HEK293 (cell line): ENCODE measurements at regions not wholly inside any gene's neighbourhood (a gene's known extent, or its start where the extent isn't known, plus 50 kb on each side); places are given as distances from the start of the nearest gene placed in this dataset.

ENCODE experiments used
- CTCF ChIA-PET: fragments of 350-600 bp; formaldehyde crosslinking; extraction: SDS; loops from one replicate; lab custom pipeline; 2021; ENCODE audit warnings: antibody characterized with exemption; lab: Yijun Ruan, JAX
- POLR2A ChIA-PET: fragments of 300-600 bp; formaldehyde crosslinking; extraction: SDS; loops from one replicate; lab custom pipeline; 2020; ENCODE audit warnings: antibody characterized with exemption, inconsistent platforms; lab: Yijun Ruan, JAX
- H3K27ac ChIP-seq: fragments of 200-500 bp; sonication (Bioruptor generic); 2 replicates; pipeline ENCODE4 v1.5.1; 2014; ENCODE audit warnings: low read depth, low read length, control low read depth, inconsistent platforms; ENCODE audit errors: extremely low read depth
- H3K36me3 ChIP-seq, 2 experiments: fragments of 200-500 bp in 1 of 2; sonication (Bioruptor generic) in 1 of 2; 1 replicate in 1 of 2; 2 replicates in 1 of 2; pipeline ENCODE4 v1.5.1; 2014 to 2017; ENCODE audit warnings: inconsistent platforms in 2 of 2, low read length in 2 of 2; ENCODE audit not compliant: control insufficient read depth in 2 of 2, insufficient read depth in 1 of 2
- H3K4me1 ChIP-seq: fragments of 200-500 bp; sonication (Bioruptor generic); 2 replicates; pipeline ENCODE4 v1.5.1; 2014; ENCODE audit warnings: mild to moderate bottlenecking, low read length, inconsistent platforms; ENCODE audit not compliant: control insufficient read depth, insufficient read depth
- H3K4me3 ChIP-seq: 2 replicates; pipeline ENCODE4 v1.5.1; 2011; ENCODE audit warnings: low read depth, mild to moderate bottlenecking, control low read depth, low read length, moderate library complexity
- H3K9me3 ChIP-seq: fragments of 200-500 bp; sonication (Bioruptor generic); 2 replicates; pipeline ENCODE4 v1.5.1; 2014; ENCODE audit warnings: low read depth, low read length, inconsistent platforms; ENCODE audit not compliant: control insufficient read depth, insufficient read depth
- GLIS1 ChIP-seq: fragments of 450-650 bp; formaldehyde crosslinking; IDR thresholded peaks from 2 replicates; pipeline ENCODE4 v1.5.1; 2016; ENCODE audit warnings: missing biosample characterization, missing genetic modification characterization
- SCRT1 ChIP-seq: fragments of 450-650 bp; formaldehyde crosslinking; IDR thresholded peaks from 2 replicates; pipeline ENCODE4 v1.5.1; 2016; ENCODE audit warnings: missing biosample characterization, missing genetic modification characterization, borderline replicate concordance
- SP2 ChIP-seq: fragments of 450-650 bp; formaldehyde crosslinking; IDR thresholded peaks from 2 replicates; pipeline ENCODE4 v1.5.1; 2016; ENCODE audit warnings: missing biosample characterization, missing genetic modification characterization
- TSHZ1 ChIP-seq: fragments of 450-650 bp; formaldehyde crosslinking; IDR thresholded peaks from 2 replicates; pipeline ENCODE4 v1.5.1; 2016; ENCODE audit warnings: missing biosample characterization, missing genetic modification characterization, borderline replicate concordance
- WT1 ChIP-seq: fragments of 450-650 bp; formaldehyde crosslinking; IDR thresholded peaks from 2 replicates; pipeline ENCODE4 v1.5.1; 2016; ENCODE audit warnings: missing biosample characterization, missing genetic modification characterization
- ZBTB8A ChIP-seq: fragments of 450-650 bp; formaldehyde crosslinking; IDR thresholded peaks from 2 replicates; pipeline ENCODE4 v1.5.1; 2016; ENCODE audit warnings: missing biosample characterization, missing genetic modification characterization
- ZIC2 ChIP-seq: fragments of 450-650 bp; formaldehyde crosslinking; IDR thresholded peaks from 2 replicates; pipeline ENCODE4 v1.5.1; 2016; ENCODE audit warnings: missing biosample characterization, missing genetic modification characterization
- ZNF133 ChIP-seq: fragments of 450-650 bp; formaldehyde crosslinking; IDR thresholded peaks from 2 replicates; pipeline ENCODE4 v1.5.1; 2016; ENCODE audit warnings: missing biosample characterization, missing genetic modification characterization
- ZNF302 ChIP-seq: fragments of 450-650 bp; formaldehyde crosslinking; IDR thresholded peaks from 2 replicates; pipeline ENCODE4 v1.5.1; 2016; ENCODE audit warnings: missing biosample characterization, missing genetic modification characterization, low read depth
- ZNF433 ChIP-seq: fragments of 450-650 bp; formaldehyde crosslinking; IDR thresholded peaks from 2 replicates; pipeline ENCODE4 v1.5.1; 2016; ENCODE audit warnings: missing biosample characterization, missing genetic modification characterization, low read depth
- ZNF518A ChIP-seq: fragments of 450-650 bp; formaldehyde crosslinking; conservative IDR thresholded peaks from 2 replicates; pipeline ENCODE4 v1.5.1; 2016; ENCODE audit warnings: low read depth, missing biosample characterization, missing genetic modification characterization
- ZNF548 ChIP-seq: fragments of 450-650 bp; formaldehyde crosslinking; IDR thresholded peaks from 2 replicates; pipeline ENCODE4 v1.5.1; 2016; ENCODE audit warnings: missing biosample characterization, missing genetic modification characterization
- ZNF571 ChIP-seq: fragments of 450-650 bp; formaldehyde crosslinking; IDR thresholded peaks from 2 replicates; pipeline ENCODE4 v1.5.0; 2017; ENCODE audit warnings: missing biosample characterization, missing genetic modification characterization
- ZNF645 ChIP-seq: fragments of 450-650 bp; formaldehyde crosslinking; IDR thresholded peaks from 2 replicates; pipeline ENCODE4; 2016; ENCODE audit warnings: missing biosample characterization, missing genetic modification characterization
- ZNF670 ChIP-seq: fragments of 450-650 bp; formaldehyde crosslinking; IDR thresholded peaks from 2 replicates; pipeline ENCODE4 v1.5.1; 2016; ENCODE audit warnings: missing biosample characterization, missing genetic modification characterization, low read depth
- ZNF677 ChIP-seq: fragments of 450-650 bp; IDR thresholded peaks from 2 replicates; pipeline ENCODE4 v1.5.0; 2018; ENCODE audit warnings: missing biosample characterization, mild to moderate bottlenecking, missing genetic modification characterization, moderate library complexity
- ZNF791 ChIP-seq: fragments of 450-650 bp; formaldehyde crosslinking; IDR thresholded peaks from 2 replicates; pipeline ENCODE4 v1.5.1; 2016; ENCODE audit warnings: missing biosample characterization, missing genetic modification characterization
- ZSCAN16 ChIP-seq: fragments of 450-650 bp; formaldehyde crosslinking; IDR thresholded peaks from 2 replicates; pipeline ENCODE4 v1.5.1; 2016; ENCODE audit warnings: missing biosample characterization, missing genetic modification characterization
- TF ChIP-seq, protein P1 (sequence below): fragments of 450-650 bp; IDR thresholded peaks from 2 replicates; pipeline ENCODE4 v1.5.1; 2018; ENCODE audit warnings: missing biosample characterization, mild to moderate bottlenecking, missing genetic modification characterization

DNA sequence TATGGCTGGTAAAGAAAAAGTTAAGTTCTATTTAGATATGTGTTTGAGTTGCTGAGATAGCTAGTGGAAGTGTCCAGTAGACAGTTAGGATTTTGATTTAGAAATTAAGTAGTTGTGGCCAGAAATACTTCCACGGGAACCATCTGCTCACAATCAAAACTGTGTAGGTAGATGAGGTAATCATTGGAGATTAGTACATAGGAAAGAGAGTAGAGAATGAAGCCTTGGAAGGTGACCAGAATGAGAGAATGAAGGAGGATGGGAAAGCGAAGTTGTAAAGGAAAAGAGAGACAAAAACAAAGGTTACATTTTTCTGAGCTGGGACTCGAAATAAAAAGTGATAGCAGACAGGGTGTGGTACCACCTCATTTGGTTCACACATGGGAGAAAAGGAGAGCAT lies 296.9 kb upstream of the SORL1-AS1 start:
- POLR2A ChIA-PET, result no interaction called here
- Histone ChIP-seq H3K9me3 (no peaks in the 10 kb centered on the region), H3K4me1 (no peaks in the 10 kb centered on the region), H3K27ac (no peak overlapping the region), H3K36me3 (no peaks in the 10 kb centered on the region), H3K4me3 (no peak overlapping the region)
- CTCF ChIA-PET, result no interaction called here
- no peak for TF ChIP-seq ZNF518A
- TF ChIP-seq SP2 (tag by site-specific recombination), result no peak
- TF ChIP-seq ZNF133, result no peak
- TF ChIP-seq ZIC2 (tag by site-specific recombination), result no peak

DNA sequence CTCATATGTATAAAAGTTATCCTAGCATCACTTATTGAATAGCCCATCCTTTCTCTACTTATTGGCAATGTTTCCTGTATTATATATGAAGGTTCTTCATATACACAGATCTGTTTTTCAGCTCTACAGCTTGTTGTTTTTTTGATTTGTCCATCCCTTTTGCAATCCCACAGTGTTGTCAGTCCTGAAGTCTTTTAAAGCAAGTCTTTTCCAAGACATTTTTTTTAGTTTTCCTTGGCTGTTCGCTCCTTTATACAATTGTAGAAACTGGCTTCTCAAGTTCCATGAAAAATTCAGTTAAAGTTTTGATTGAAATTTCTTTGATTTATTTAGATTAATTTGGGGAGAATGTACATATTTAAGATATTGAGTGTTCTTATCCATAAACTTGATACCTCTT lies 295.3 kb upstream of the SORL1-AS1 start:
- TF ChIP-seq ZNF548 (tag by site-specific recombination), result no peak
- TF ChIP-seq, protein P1, sequence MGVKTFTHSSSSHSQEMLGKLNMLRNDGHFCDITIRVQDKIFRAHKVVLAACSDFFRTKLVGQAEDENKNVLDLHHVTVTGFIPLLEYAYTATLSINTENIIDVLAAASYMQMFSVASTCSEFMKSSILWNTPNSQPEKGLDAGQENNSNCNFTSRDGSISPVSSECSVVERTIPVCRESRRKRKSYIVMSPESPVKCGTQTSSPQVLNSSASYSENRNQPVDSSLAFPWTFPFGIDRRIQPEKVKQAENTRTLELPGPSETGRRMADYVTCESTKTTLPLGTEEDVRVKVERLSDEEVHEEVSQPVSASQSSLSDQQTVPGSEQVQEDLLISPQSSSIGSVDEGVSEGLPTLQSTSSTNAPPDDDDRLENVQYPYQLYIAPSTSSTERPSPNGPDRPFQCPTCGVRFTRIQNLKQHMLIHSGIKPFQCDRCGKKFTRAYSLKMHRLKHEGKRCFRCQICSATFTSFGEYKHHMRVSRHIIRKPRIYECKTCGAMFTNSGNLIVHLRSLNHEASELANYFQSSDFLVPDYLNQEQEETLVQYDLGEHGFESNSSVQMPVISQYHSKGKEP (tag by site-specific recombination), result no peak
- no peak for TF ChIP-seq ZNF670
- no peak for TF ChIP-seq ZNF571 (tag by site-specific recombination)
- no peak for TF ChIP-seq ZNF645 (tag by site-specific recombination)
- no peak for TF ChIP-seq ZBTB8A (tag by site-specific recombination)
- TF ChIP-seq ZNF302 (tag by site-specific recombination), result no peak
- no peak for TF ChIP-seq SCRT1 (tag by site-specific recombination)
- TF ChIP-seq WT1 (tag by site-specific recombination), result no peak
- TF ChIP-seq GLIS1 (tag by site-specific recombination), result no peak
- TF ChIP-seq ZNF677, result no peak
- TF ChIP-seq TSHZ1 (tag by site-specific recombination), result no peak
- no peak for TF ChIP-seq ZNF433 (tag by site-specific recombination)
- no peak for TF ChIP-seq ZNF791 (tag by site-specific recombination)
- no peak for TF ChIP-seq ZSCAN16
- no peaks in the 10 kb centered on the region for H3K36me3 ChIP-seq
- POLR2A ChIA-PET, result no interaction called here
- H3K4me1 ChIP-seq, result no peaks in the 10 kb centered on the region
- no peak overlapping the region for H3K27ac ChIP-seq
- CTCF ChIA-PET, result no interaction called here
- no peaks in the 10 kb centered on the region for H3K9me3 ChIP-seq
- H3K4me3 ChIP-seq, result no peak overlapping the region
